Ascending aorta (tissue), 2 donors: ENCODE measurements at regions not wholly inside any gene's neighbourhood (a gene's known extent, or its start where the extent isn't known, plus 50 kb on each side); places are given as distances from the start of the nearest gene placed in this dataset.
"Not testable (repeated sequence)": the region's sequence is repeated elsewhere in the genome, so short reads cannot be mapped to it uniquely, and the experiment has no call there.

ENCODE experiments used
- DNase-seq, 2 donors: peaks; one replicate each; pipeline ENCODE4 v3.0.0-alpha.2; 2019; ENCODE audit warnings: low spot score in 2 of 2
- H3K27ac ChIP-seq, 2 donors: fragments of 200-600 bp; sonication (generic); one replicate each; pipeline ENCODE4 v1.5.1; 2016 to 2017; ENCODE audit warnings: mild to moderate bottlenecking in 1 of 2
- H3K27me3 ChIP-seq: fragments of 200-600 bp; sonication (generic); one replicate; pipeline ENCODE4 v1.5.1; 2017
- H3K36me3 ChIP-seq, 2 donors: fragments of 200-600 bp; sonication (generic); one replicate each; pipeline ENCODE4 v1.5.1; 2016
- H3K4me1 ChIP-seq, 2 donors: fragments of 200-600 bp; sonication (generic); one replicate each; pipeline ENCODE4 v1.5.1; 2016 to 2017; ENCODE audit warnings: mild to moderate bottlenecking in 1 of 2
- H3K4me3 ChIP-seq, 2 donors: fragments of 200-600 bp; sonication (generic); one replicate each; pipeline ENCODE4 v1.5.1; 2016 to 2017; ENCODE audit warnings: mild to moderate bottlenecking in 1 of 2
- H3K9me3 ChIP-seq, 2 donors: fragments of 200-600 bp; sonication (generic); one replicate each; pipeline ENCODE4 v1.5.1; 2016
- intact Hi-C: fragments of 100-400 bp; cut with DNase I; formaldehyde crosslinking; loops from one replicate; pipeline ENCODE4 v1.15.1; 2023
- TF ChIP-seq, protein P1 (sequence below), 3 experiments: fragments of 200-600 bp in 2 of 3; fragments of 450-650 bp in 1 of 3; sonication (generic) in 2 of 3; IDR thresholded peaks; one replicate each; pipeline ENCODE4 v1.5.1; 2016 to 2019; ENCODE audit warnings: antibody characterized with exemption in 3 of 3, mild to moderate bottlenecking in 1 of 3, moderate library complexity in 1 of 3

DNA sequence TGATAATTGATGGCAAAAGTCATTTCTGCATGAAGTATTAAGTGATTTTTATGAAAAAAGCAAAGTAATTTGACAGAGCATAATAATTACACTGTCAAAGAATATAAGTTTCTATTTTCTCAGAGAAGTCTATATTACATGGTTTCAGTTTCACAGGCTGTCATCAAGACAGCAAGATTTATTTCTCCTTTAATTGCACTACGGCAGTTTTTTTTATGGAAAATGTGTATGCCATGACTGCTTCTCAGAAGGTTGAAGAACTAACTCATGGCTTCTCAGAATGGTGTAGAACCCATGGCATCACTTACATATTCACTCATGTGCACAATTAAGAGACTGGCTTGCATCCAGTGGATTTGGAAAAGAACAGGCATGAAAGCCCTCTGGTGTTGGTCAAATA, 870.3 kb upstream of the SORCS1 start:
- no peak for DNase-seq
- H3K27me3 ChIP-seq: no peaks in the 10 kb centered on the region

DNA sequence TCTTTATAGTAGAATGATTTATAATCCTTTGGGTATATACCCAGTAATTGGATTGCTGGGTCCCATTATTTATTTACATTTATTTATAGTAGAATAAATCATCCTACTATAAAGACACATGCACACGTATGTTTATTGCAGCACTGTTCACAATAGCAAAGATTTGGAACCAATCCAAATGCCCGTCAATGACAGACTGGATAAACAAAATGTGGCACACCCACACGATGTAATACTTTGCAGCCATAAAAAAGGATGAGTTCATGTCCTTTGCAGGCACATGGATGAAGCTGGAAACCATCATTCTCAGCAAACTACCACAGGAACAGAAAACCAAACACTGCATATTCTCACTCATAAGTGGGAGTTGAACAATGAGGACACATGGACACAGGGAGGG, 869.0 kb upstream of the SORCS1 start:
- H3K27me3 ChIP-seq, H3K27ac ChIP-seq, DNase-seq, H3K9me3 ChIP-seq, H3K36me3 ChIP-seq, H3K4me3 ChIP-seq, intact Hi-C loops, H3K4me1 ChIP-seq: not testable (repeated sequence)

More for the DNA sequence above, 870.3 kb upstream of the SORCS1 start:
- Histone ChIP-seq H3K27ac (no peak overlapping the region), H3K4me1 (no peaks in the 10 kb centered on the region), H3K9me3 (no peaks in the 10 kb centered on the region), H3K4me3 (no peak overlapping the region), H3K36me3 (no peaks in the 10 kb centered on the region)
- intact Hi-C loops: no loop called here
- TF ChIP-seq, protein P1, sequence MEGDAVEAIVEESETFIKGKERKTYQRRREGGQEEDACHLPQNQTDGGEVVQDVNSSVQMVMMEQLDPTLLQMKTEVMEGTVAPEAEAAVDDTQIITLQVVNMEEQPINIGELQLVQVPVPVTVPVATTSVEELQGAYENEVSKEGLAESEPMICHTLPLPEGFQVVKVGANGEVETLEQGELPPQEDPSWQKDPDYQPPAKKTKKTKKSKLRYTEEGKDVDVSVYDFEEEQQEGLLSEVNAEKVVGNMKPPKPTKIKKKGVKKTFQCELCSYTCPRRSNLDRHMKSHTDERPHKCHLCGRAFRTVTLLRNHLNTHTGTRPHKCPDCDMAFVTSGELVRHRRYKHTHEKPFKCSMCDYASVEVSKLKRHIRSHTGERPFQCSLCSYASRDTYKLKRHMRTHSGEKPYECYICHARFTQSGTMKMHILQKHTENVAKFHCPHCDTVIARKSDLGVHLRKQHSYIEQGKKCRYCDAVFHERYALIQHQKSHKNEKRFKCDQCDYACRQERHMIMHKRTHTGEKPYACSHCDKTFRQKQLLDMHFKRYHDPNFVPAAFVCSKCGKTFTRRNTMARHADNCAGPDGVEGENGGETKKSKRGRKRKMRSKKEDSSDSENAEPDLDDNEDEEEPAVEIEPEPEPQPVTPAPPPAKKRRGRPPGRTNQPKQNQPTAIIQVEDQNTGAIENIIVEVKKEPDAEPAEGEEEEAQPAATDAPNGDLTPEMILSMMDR (IDR thresholded peaks at IDR 0.05): no peak

DNA sequence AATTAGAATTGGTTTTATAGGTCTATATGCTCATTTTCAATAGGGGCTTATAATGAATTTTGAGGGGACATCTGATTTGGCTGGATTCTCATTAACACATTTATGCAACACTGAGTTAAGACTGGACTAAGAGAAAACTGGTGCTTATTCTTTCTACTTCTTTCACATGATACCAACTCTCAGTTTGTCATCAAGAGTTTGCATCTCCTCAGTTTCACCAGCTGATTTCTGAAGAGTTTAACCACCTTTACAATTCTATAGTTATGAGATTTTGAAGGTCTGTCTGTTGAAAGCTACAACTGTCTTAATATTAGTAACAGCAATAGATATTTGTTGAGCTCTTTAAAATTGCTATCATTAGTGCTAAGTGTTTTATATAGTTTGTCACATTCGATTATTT, 867.0 kb upstream of the SORCS1 start:
- TF ChIP-seq, protein P1 (IDR thresholded peaks at IDR 0.05): no peak
- intact Hi-C loops: no loop called here

DNA sequence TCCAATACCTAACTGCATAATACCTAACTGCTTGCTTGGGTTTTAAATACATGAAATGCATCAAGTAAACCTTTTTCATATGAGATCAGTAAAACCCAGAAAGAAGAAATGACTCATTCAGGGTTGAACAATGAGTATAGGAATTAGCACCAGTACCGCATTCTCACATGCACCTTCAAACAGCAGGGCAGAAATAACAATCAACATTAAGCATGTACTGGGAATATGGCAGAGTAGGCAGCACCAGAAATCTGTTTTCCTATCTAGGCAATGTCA, 850.3 kb upstream of the SORCS1 start:
- Histone ChIP-seq H3K36me3 (no peaks in the 10 kb centered on the region), H3K4me1 (no peaks in the 10 kb centered on the region), H3K4me3 (no peak overlapping the region), H3K27me3 (no peaks in the 10 kb centered on the region), H3K27ac (no peak overlapping the region), H3K9me3 (no peaks in the 10 kb centered on the region)
- DNase-seq: no peak
- intact Hi-C loops: no loop called here
- TF ChIP-seq, protein P1 (IDR thresholded peaks at IDR 0.05): no peak

More for the DNA sequence above, 867.0 kb upstream of the SORCS1 start:
- H3K27ac ChIP-seq: no peak overlapping the region
- no peaks in the 10 kb centered on the region for H3K27me3 ChIP-seq
- H3K4me1 ChIP-seq: no peaks in the 10 kb centered on the region
- H3K9me3 ChIP-seq: no peaks in the 10 kb centered on the region
- H3K4me3 ChIP-seq: no peak overlapping the region
- DNase-seq: no peak
- no peaks in the 10 kb centered on the region for H3K36me3 ChIP-seq

DNA sequence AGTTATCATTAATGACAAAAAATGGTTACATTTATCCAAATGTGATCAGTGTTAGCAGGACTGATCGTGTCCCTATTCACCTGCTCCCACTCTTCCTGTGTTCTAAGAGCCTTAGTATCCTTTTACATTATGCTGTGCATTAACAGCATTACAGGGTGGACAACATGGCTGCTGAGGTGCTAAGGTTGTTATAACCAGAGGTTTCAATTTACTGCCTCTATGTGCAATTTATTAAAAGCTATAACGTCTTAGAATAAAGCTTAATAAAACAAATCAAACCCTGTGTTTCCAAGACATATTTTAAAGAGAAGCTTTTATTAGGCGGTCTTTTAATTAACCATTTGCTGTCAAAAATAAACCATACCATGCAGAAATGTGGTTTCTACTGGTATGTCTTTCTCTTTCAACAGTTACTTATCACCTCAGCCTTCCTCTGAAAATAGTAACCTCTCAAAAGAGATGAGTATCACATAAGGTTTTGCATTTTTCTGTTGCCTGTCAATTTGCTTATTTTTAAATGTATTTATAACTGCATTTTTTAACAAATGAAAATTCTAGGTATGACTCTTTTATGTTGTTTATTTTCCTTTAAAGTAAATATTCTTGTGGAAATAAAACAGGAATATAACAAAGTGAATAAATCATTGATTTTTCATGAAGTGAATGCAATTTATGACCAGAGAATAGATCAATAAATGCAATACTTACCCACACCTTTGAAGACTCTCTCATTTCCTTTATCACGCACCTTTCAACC, 849.8 kb upstream of the SORCS1 start:
- DNase-seq: no peak
- Histone ChIP-seq H3K36me3 (no peaks in the 10 kb centered on the region), H3K27me3 (no peaks in the 10 kb centered on the region), H3K27ac (no peak overlapping the region), H3K4me3 (no peak overlapping the region), H3K4me1 (no peaks in the 10 kb centered on the region), H3K9me3 (no peaks in the 10 kb centered on the region)
- TF ChIP-seq, protein P1 (IDR thresholded peaks at IDR 0.05): no peak
- intact Hi-C loops: no loop called here

DNA sequence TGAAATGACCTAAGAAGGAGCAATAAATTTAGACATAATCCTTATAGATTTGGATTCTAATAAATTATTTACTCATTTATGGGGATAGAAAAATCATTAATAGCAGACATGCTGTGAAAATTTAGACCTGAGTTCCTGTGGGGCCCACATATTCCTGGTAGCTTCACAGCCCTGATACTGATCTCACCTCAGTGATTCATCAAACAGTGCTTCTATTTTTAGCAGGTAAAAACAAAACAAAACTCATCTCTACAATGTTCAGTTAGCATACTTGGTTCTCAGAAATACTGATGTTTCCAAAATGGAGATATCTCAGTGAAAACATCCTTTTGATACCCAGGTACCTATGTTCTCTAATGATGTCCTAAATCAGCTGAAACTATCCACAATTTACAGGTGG, 841.1 kb upstream of the SORCS1 start:
- no peaks in the 10 kb centered on the region for H3K4me1 ChIP-seq
- no peak overlapping the region for H3K27ac ChIP-seq
- TF ChIP-seq, protein P1 (IDR thresholded peaks at IDR 0.05): no peak
- no peaks in the 10 kb centered on the region for H3K27me3 ChIP-seq
- no peaks in the 10 kb centered on the region for H3K9me3 ChIP-seq
- no peaks in the 10 kb centered on the region for H3K36me3 ChIP-seq
- intact Hi-C loops: no loop called here
- H3K4me3 ChIP-seq: no peak overlapping the region
- DNase-seq: no peak
